DMS153 (cell line): ENCODE measurements at regions not wholly inside any gene's neighbourhood (a gene's known extent, or its start where the extent isn't known, plus 50 kb on each side); places are given as distances from the start of the nearest gene placed in this dataset.

Source experiments
- DNase-seq: peaks from one replicate; lab custom pipeline; 2025; lab: John Stamatoyannopoulos, UW

DNA sequence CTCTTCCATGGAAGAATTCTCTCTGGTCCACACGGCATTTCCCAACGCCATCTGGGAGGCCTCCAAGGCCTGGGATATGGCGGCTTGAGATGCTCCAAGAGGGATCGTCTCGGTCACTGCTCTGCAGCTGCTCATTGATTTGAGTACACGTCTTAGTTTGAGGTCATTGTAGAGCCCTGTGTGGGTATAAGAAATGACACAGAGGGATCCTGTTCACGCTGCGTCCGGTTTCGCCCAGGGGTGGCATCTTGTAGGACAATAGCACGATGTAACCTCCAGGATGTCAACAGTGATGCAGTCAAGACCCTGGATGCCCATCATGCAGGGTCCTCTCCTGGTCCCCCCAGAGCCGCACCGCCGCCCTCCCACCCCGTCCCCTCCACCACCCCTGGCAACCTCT is 564.6 kb downstream of the BRD1 start:
- no peak for DNase-seq

DNA sequence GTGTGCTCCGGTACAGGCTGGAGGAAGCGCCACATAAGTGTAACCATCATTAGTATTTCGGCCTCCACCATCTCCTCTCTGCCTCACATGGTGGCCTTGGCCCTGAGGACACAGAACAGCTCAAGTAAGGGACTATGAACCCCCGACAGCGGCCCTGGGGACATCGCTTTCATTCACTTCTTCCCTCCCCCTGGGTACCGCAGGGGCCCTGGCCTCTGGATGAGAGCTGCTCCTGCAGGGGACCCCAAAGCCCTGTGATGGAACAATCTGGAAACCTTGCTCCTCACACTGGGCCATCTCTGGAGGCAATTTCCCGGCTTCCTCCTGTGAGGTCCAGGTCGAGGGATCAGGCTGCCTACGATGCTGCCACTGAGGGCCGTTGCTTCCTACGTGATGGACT is 565.5 kb downstream of the BRD1 start:
- DNase-seq, result no peak

DNA sequence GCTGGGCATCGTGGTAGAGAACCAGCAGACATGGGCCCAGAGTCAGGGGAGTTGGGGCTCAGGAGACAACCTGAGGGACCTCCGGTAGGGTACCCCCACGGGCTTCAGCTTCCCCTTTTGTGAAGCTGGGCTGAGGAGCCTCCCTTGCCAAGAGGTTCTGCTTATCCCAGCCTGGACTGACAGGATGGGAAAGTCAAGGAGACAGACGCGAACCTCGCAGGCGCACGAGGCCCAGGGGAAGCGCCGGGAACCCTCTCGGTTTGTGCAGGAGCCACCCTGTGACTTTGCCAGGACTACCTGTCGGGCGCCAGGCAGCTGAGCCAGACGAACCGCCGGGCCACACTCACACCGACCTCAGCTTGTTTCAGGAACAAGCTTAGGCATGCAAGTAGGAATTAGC is 566.1 kb downstream of the BRD1 start:
- no peak for DNase-seq

DNA sequence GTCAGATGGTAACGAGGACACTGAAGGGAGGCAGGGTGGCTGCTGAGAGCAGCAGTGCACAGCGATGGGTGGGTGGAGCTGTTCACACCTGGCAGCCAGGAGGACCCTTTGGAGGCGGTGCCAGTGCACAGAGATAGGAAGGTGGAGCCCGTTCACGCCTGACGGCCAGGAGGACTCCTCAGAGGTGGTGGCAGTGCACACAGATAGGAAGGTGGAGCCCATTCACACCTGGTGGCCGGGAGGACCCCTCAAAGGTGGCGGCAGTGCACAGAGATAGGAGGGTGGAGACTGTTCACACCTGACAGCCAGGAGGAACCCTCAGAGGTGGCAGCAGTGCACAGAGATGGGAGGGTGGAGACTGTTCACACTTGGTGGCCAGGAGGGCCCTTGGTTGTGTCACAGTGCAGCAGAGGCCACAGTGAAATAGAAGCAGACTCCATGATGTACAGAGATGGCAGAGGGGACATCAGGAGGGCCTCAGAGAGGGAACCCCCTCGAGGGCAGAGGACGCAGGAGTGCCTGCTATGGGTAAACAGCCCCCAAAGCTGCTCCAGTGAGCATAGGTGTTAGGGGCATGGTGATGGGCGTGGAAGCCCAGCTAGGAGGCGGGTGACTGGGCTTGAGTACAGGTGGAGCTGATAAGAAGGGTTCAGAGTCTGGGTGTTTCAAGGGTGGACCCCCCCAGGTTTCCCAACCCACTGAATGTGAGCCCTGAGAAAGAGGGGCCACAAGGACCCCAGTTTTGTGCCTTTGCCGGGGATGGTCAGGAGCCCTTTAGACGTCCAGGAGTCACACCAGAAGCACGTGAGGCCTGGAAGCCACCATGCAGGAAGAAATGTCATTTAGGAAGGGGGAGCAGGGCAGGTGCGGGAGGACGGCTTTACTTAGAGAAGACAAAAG is 566.7 kb downstream of the BRD1 start:
- no peak for DNase-seq

DNA sequence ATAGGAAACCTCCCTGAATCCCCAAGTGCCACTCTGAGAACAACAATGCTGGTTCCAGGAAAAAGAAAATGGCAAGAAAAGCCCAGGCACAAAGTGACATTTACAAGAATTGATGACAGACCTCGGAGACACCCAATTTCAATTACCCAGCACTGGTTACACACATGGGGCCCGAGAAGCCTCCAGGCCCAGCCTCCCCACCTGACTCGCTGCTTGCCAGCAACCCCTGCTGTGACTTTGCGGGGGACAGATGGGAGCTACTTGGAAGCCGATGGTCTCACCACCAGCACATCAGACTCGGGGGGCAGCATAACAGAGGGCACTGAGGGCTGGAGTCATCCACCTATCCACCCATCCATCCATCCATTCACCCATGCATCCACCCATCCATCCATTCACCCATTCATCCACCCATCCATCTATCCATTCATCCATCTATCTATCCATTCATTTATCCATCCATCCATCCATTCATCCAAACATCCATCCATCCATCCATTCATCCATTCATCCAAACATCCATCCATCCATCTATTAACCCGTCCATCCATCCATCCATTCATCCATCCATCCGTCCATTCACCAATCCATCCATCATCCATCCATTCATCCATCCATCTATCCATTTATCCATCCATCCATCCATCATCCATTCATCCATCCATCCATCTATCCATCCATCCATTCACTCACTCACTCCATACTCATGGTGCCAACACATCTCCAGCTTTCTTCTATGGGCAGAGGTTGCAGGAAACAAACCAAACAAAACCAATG is 567.6 kb downstream of the BRD1 start:
- no peak for DNase-seq

DNA sequence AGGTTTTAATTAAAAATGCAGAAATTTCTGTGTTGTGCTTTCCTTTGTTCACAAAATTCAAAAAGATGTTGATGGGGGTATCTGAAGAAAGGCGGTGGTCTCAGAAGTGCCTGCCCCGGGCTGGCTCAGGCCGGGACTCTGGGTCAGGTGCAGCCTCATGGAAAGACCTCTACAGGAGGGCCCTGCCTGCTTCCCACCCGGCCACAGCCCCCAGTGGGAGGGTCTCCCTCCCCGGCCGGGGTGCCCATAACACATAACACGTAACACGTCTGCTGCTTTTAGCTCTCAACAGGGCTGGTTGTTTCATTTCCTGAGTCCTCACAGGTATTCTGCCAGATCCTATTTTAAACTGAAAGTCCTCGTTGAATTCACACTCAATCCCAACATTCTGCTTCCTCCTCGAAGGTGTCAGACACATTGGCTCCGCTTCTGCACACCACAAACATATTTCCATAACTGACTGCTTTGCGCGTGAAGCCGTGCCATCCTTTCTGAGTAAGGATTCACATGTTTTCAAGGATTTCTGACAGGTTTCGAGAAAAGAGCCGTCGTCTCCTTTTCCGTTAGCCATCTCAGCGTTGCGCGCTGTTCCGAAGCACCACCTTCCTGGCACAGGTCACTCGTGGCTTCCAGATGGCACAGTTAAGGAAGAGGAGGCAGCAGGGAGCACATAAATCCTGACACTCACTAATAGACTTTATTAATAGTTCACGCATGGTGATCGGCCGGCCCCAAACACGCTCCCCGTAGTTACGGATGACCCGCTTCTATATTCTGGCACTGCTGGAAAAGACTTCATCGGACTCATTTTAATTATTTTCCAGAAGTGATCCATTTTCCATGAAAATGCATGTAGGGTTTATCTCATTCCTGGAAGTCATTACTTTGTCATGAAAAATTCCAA is 569.3 kb downstream of the BRD1 start:
- DNase-seq, result no peak

DNA sequence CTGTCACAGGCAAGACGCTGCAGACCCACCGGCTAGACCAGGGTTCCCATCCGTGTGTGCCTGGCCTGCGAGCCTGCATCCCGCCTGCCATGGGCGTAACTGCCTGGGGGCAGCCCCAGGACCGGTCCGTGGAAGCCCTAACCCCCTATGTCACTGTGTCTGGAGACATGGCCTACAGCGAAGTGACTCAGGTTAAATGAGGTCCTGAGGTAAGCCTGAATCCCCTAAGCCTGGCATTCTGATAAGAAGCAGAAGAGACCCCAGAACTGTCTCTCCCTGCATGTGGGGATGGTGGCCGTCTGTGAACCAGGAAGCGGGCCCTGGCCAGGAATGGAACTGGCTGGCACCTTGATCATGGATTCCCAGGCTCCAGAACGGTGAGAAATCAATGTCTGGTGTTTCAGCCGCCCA is 570.1 kb downstream of the BRD1 start:
- DNase-seq, result no peak

DNA sequence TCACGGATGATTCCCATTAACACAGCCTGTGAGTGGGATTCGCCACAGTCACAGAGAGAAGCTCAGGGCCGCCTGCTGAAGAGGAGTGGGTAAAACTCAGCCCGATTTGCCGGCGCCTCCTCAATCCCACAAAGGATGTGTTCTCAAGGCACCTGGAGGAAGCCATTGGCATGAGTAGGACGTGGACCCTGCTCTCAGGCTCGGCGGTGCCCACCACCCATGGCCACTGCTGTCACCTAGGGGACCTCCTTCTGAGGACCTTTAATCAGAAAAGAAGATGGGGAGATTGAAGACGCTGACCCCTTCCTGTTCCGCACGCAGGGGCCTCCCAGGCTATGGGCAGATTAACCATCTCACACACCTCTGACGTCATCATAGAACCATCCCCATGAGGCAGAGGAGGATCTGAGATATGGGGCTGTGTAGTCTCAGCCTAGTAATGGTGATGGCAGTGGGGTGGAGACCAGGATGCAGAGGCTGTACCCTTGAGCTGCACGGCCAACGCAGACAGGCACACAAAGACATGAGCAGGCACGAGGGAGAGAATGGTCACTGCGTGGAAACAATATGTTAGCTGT is 571.8 kb downstream of the BRD1 start:
- no peak for DNase-seq

DNA sequence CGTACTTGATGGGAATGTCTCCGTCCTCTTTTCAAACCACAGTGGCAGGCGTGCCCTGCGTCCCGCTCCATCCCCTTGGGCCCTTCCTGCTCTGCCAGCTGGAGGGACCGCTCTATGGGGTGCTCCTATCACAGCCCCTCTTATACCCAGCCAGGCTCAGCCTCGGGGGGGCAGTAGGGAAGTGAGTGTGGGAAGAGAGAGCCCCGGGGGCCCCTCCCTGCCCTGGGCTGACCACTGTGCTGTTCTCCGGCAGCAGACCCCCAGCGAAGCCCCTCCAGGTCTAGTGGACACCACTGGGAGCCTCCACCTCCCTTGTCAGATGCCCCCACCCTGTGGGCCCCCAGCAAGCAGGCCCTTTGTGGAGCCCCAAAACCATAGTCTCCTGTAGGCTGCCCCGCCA is 572.5 kb downstream of the BRD1 start:
- no peak for DNase-seq

DNA sequence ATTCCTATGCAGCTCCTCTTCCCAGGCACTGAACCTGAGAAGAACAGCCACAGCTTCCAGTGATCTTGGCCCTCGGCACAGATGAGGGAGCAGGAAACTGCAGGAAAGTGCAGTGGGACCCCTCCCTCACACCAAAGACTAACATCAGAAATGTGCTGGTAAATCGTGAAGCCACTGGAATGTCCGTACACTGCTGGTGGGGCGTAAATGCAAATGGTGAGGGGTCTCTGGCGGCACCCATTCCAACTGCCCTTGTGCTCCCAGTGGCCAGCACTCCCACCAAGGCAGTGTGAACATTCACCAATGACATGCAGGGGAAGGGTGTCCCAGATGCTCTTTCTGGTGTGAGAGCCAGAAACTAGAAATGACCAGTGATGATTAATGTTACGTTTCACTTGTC is 574.0 kb downstream of the BRD1 start:
- no peak for DNase-seq

DNA sequence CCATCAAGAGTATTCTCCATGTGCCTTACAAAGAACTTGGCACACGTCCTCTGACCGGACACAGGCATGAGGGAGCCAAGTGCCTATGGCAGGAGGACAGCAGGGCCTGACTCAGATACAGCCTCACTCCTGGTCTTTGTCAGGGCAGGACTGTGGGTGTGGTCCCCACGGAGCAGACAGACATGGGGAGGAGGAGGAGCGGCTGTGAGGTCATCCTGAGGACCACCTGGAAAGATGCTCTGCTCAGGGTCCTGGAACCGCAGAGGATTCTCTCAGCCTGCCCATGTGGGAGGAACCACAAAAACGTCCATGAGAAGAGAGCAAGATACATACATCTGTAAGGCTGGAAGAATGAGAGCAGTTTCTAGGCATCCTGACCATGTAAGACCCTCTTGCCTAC is 576.3 kb downstream of the BRD1 start:
- no peak for DNase-seq

DNA sequence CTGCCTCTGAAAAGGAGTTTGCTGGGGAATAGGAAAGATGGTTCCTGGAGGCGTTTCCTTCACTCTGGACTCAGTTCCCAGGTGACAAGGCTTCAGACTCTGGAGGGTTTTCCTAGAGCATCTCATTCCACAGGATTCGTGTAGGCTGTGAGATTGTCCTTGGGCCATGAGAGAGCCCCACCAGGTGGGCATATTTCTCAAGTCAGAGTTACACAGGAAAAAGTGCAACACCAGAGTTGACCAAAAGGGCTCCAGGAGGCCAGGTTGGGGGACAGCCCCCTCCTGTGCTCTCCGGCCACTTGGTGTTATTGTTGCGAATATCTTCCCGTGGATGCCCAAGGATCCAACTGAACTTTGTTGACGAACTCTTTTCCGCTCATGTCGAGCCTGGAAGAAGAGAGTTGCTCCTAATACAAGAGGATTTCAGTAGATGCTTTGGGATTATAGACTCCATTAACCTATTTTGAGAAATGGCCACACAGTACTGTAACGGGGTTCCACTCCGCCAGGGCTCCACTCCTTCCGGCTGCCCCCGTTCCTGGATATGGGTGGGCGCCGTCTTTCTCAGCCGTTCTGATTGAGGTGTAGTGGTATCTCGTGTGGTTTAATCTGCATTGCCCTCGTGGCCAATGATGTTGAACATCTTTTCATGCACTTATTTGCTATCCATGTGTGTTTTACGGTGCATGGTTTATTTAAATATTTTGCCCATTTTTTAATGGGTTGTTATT is 580.3 kb downstream of the BRD1 start:
- DNase-seq, result no peak

DNA sequence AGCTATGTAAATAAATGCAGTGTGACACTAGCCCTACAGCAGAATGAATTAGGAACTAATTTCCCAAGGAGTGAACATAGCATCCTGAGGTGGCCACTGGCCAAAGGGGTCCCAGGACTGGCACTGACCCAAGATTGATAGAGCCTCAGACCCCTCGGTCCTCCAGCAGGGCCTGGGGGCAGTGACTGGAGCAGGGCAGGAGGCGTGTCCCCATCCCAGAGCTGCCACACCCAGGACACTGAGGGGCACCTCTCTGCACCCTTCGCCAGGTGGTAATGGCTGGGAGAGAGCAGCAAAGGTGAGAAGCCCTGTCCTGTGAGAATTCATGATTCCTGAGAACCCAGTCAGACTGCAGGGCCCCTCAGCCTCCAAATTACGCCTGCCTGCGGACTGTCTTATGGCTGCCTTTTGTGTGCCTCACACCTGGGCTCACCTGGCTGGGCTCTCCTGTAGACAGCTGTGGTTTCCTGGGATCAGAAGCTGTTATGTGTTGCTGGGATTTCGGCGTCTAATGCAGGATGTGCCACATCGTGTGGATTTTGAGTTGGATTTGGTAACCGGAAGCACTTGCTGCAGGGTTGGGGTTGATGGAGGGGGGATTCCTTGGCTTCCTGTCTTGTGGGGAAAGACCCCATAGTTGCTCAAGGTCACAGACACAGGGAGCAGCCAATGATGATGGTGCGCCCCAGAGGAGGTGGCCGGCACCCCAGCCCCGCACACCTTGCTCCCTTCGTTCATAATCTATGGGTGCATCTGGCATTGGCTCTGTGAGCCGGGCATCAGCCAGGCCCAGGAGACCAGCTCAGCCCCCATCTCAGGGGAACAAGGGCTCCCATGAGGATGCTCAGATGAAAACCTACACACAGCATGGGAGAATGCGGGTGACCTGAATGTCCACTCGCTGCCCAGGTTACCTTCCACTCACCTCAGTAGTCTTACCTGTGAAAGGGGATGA is 582.9 kb downstream of the BRD1 start:
- no peak for DNase-seq

DNA sequence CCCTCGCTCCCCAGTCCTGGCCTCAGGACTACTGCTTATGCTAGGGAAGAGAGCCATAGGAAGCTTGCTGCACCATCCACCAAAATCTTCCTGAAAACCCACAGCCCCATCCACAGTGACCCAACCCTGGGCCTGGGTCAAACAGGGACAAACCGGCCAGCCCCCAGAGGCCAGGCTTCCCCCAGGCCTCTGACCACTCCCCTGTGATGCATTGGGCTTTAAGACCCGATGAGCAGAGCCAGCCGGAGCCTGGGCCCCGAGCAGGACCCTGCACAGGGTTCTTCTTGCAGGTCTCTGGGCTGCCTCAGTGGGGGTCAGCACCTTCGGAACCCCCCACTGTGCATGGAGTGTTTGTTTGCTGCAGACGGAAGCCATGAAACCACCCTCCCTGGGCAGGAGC is 583.7 kb downstream of the BRD1 start:
- DNase-seq, result no peak

DNA sequence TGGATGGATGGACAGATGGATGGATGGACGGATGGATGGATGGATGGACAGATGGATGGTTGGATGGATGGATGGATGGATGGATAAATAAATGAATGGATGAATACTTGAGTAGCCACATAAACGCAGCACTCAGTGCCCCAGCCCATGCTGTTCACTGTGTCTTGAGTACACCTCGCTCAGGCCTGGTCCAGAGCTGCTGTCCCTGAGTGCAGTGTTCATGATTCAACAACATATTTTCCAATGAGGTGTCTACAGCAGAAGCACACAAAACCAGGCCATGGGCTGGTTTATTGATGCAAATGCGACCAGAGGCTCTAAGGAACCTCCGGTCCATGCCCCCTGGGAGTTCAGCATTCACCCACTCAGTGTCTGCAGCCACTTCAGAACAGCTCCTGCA is 584.3 kb downstream of the BRD1 start:
- no peak for DNase-seq

DNA sequence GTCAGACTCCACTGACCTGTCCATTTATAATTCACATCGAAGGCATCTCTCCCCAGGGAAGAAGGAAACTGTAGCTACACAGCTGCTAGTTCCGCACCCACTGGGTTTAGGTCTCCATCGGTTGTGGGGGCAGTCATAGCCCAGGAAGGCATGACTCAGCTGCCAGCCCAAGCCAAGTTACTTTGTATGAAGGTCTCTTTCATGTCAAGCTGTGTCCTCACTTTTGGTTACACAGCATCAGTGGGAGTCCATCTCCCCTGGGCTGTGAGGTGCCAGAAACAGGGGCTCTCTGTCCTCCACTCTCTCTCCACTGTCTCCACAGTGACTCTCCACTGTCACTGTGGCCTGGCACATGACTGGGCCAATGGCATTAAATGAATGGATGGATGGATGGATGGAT is 585.2 kb downstream of the BRD1 start:
- DNase-seq, result no peak

DNA sequence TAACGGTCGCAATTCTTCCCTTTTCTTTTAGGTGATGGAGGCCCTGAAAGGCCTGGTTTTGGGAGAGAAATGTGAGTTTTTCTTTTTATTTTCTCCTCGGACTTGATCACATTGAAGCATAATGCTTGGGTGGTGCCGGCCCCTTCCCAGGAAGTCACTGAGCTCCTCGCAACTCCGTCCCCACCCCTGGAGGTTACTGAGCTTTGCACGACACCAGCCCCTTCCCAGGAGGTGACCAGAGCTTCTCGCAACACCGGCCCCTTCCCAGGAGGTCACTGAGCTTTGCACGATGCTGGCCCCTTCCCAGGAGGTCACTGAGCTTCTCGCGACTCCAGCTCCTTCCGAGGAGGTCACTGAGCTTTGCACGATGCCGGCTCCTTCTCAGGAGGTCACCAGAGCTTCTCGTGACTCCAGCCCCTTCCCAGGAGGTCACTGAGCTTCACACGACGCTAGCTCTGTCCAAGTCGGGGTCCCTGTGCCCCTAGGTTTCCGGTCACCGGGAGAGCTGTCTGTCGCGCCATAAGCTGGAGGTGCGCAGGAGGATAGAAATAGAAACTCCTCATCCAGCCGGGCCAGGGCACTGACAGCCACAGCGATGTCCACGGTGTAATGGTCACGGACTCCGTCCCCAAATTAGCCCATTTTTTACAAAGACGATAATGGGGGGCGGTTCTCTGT is 586.4 kb downstream of the BRD1 start:
- no peak for DNase-seq

DNA sequence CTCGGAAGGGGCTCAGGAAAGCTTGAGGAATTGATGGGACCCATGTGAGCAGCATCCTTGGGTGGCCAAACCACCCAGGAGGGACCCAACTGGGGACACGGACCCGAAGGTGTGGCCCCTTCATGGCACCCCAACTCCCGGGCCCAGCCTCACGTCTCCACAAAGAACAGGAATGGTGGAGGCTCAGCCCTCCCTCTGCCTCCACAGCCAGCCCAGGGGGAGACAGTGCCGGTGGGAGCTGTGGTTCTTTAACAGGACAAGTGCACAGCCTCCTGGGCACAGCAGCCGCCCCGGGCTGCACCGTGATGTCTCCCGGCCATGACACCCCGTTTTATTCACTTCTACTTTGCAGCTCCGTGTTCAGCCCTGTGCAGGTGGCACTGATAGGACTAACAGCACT is 587.2 kb downstream of the BRD1 start:
- DNase-seq, result no peak

DNA sequence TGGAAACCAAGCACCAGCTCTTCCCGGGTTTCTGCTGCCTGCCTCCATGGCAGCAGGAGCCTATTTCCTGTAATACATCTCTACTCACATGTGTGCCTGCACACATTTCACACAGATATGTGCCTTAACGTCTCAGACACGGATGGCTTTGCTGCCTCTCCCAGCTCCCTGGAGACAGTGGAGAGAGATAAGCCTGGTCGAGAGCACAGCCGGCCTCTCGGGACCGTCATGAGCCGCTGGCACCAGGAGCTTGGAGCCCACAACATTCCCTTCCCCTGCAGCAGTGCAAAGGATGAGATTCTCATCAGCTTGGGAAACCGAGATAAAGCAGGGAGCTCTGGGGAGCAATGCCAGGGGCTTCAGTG is 587.7 kb downstream of the BRD1 start:
- no peak for DNase-seq
